Fibroblast of villous mesenchyme (primary cell): ENCODE measurements at regions not wholly inside any gene's neighbourhood (a gene's known extent, or its start where the extent isn't known, plus 50 kb on each side); places are given as distances from the start of the nearest gene placed in this dataset.
A peak's percentile ranks its signal among the peaks of the same experiment; 100 is the strongest.

ENCODE experiments used
- DNase-seq: peaks from one replicate; pipeline ENCODE4 v3.0.0-alpha.2; 2010; ENCODE audit warnings: low read depth
- H3K4me3 ChIP-seq: 2 replicates; pipeline ENCODE4 v1.5.1; 2011; ENCODE audit warnings: low read depth, mild to moderate bottlenecking, low read length
- TF ChIP-seq, protein P1 (sequence below): IDR thresholded peaks from 2 replicates; pipeline ENCODE4 v1.5.1; 2012; ENCODE audit warnings: low read depth, mild to moderate bottlenecking, low read length; ENCODE audit not compliant: insufficient read depth

DNA sequence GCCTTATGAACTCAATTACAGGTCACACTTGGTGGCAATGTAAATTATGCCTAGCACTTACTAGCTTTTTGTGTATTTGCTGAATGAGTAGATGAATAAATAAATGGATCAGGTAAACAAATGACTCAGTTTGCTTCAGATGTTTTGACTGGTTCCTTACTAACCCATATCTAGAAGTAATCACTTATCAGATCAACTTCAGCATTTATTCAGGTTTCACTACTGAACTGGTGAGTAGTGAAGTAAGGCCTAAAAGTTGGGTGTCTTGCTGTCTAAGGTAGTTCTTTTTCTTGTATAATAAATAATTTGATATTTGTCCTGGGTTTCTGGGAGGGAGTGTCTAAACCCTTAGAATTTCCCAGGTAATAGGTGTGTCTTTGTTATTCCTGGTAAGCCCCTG, 205.0 kb downstream of the UXS1 start:
- H3K4me3 ChIP-seq: no peak overlapping the region
- TF ChIP-seq, protein P1, sequence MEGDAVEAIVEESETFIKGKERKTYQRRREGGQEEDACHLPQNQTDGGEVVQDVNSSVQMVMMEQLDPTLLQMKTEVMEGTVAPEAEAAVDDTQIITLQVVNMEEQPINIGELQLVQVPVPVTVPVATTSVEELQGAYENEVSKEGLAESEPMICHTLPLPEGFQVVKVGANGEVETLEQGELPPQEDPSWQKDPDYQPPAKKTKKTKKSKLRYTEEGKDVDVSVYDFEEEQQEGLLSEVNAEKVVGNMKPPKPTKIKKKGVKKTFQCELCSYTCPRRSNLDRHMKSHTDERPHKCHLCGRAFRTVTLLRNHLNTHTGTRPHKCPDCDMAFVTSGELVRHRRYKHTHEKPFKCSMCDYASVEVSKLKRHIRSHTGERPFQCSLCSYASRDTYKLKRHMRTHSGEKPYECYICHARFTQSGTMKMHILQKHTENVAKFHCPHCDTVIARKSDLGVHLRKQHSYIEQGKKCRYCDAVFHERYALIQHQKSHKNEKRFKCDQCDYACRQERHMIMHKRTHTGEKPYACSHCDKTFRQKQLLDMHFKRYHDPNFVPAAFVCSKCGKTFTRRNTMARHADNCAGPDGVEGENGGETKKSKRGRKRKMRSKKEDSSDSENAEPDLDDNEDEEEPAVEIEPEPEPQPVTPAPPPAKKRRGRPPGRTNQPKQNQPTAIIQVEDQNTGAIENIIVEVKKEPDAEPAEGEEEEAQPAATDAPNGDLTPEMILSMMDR: no peak
- no peak for DNase-seq

DNA sequence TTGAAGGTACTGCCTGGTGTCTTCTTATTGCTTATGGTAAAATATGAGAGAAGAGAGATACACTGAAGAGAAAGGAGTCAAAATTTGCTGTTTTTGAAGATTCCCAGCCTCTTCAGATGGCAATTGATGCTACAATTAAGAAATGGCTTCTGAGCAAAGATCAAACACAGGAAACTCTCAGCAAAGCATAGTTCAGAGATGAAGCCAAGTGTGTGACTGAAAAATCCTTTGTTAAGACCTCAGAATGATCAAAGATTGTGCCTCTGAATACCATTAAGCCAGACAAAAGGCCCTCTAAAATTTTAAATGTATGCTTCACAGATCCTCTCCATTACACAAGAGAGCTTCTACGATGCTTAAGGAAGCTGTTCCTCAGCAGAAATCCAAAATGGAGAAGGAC, 216.3 kb downstream of the UXS1 start:
- no peak for DNase-seq
- no peak overlapping the region for H3K4me3 ChIP-seq
- TF ChIP-seq, protein P1: no peak

DNA sequence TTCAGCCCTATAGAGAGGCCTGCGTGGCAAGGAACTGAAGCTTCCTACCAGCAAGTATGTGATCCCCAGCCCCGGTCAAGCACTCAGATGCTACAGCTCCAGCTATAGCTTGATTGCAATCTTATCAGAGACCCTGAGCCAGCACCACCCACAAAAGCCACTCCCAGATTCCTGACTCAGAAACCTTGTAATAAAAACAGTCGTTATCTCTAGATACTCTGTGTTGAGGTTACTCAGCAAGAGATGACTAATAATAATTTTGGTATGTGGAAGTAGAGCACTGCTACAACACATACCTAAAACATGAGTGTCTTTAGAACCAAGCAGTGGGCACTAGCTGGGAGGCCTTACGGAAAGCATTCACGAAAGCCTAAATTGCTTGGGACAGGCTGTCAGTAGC, 216.9 kb downstream of the UXS1 start:
- peak; percentile 34 for DNase-seq
- H3K4me3 ChIP-seq: no peak overlapping the region
- TF ChIP-seq, protein P1: no peak

DNA sequence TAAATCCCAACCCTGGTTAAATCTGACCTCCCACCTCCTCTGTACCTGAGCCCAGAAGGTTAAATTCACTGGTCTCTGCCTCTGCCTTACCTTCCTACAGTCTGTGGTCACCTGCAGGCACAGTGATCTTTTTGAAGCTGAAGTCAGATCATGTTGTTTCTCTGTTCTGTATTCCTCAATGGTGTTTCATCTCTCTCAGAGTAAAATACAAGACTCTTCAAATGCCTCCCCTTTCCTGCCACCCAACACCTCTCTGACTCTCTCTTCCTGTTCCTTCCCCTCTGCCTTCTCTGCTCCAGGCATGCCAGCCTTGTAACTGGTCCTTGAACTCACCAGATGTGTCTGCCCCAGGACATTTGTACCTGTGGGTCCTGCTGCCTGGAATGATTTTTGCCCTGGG, 219.3 kb downstream of the UXS1 start:
- TF ChIP-seq, protein P1: no peak
- DNase-seq: no peak
- no peak overlapping the region for H3K4me3 ChIP-seq

DNA sequence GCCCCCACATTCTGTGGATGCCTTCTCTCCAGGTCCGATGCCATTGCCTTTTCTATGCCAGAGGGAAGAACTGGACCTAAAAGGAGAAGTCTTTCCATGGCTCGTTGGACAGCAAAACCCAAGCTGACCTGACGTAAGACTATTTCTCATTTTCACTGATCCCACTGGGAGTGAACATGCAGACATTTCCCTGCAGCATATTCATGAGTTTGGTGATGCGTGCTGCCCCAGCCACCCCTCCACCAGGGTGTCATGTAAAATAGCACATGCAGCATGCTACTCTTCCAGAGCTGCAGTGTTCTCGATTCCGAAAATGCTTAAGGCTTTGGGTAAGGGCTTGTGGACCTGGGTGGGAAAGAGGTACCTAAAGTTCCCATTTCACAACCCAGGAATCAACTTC, 221.2 kb downstream of the UXS1 start:
- TF ChIP-seq, protein P1: no peak
- no peak overlapping the region for H3K4me3 ChIP-seq
- DNase-seq: no peak

DNA sequence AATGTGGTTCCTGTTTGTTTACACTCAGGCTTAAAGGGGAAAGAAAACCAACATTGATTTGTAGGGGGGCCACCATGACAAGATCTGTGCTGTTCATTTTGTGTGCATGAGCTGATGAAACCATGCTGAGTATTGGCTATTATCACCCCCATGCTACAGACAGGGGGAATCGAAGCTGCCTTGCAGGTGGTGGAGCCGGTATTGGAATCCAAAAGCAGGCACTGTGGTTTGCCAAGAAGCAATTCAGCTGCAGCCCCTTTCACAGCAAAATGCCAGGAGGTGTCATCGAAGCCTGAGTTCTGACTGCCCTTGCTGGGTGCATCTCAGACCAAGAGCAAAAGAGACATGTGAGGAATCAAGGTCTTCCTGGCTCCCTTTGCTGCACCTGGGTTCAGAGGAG, 221.9 kb downstream of the UXS1 start:
- no peak overlapping the region for H3K4me3 ChIP-seq
- TF ChIP-seq, protein P1: no peak
- no peak for DNase-seq

DNA sequence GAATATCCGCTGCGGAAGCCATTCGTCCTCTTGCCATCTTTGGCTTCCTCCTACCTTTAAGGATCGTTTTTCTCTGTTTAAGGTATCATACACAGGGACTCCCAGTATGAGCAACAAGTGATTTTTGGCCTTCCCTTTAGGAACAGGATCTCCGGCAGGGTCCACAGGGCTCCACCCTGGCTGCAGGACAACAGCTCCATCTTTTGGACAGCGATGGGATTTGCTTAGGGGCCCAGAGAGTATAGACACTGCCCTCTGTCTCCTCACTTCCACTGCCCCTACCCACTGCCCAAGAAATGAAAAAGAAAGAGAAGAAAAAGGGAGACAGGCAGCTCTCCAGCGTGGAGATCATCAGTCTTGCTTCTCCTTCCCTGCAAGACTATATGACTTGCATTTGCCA, 224.5 kb downstream of the UXS1 start:
- DNase-seq: no peak
- H3K4me3 ChIP-seq: no peak overlapping the region
- TF ChIP-seq, protein P1: peak; percentile 38
